22Rv1 (cell line): ENCODE measurements at regions not wholly inside any gene's neighbourhood (a gene's known extent, or its start where the extent isn't known, plus 50 kb on each side); places are given as distances from the start of the nearest gene placed in this dataset.

Source experiments
- ZFX ChIP-seq: fragments of 450-650 bp; IDR thresholded peaks from 2 replicates; pipeline ENCODE4 v1.6.1; 2017; ENCODE audit warnings: antibody characterized with exemption, borderline replicate concordance
- TF ChIP-seq, protein P1 (sequence below): fragments of 450-650 bp; IDR thresholded peaks from 2 replicates; pipeline ENCODE4 v1.5.1; 2017; ENCODE audit warnings: mild to moderate bottlenecking

DNA sequence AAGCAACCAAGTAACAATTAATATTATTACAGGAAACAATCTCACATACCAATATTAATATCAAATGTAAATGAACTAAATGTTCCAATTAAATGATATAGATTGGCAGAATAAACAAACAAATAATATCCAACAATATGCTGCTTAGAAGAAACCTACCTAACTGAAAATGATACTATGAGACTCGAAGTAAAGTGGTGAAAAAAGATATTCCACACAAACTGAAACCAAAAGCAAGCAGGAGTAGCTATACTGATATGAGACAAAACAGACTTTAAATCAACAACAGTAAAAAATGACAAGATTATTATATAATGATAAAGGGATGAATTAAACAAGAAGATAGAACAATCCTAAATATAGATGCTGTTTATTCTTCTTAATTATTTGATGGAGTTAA, 140.1 kb downstream of the SPANXN4 start:
- TF ChIP-seq, protein P1, sequence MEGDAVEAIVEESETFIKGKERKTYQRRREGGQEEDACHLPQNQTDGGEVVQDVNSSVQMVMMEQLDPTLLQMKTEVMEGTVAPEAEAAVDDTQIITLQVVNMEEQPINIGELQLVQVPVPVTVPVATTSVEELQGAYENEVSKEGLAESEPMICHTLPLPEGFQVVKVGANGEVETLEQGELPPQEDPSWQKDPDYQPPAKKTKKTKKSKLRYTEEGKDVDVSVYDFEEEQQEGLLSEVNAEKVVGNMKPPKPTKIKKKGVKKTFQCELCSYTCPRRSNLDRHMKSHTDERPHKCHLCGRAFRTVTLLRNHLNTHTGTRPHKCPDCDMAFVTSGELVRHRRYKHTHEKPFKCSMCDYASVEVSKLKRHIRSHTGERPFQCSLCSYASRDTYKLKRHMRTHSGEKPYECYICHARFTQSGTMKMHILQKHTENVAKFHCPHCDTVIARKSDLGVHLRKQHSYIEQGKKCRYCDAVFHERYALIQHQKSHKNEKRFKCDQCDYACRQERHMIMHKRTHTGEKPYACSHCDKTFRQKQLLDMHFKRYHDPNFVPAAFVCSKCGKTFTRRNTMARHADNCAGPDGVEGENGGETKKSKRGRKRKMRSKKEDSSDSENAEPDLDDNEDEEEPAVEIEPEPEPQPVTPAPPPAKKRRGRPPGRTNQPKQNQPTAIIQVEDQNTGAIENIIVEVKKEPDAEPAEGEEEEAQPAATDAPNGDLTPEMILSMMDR: no peak
- TF ChIP-seq ZFX: no peak
